K562 (cell line): ENCODE measurements at regions not wholly inside any gene's neighbourhood (a gene's known extent, or its start where the extent isn't known, plus 50 kb on each side); places are given as distances from the start of the nearest gene placed in this dataset.
A peak's percentile ranks its signal among the peaks of the same experiment; 100 is the strongest.

Source experiments
- ATAC-seq: fragments of 200-7000 bp; cut with Tn5 transposase; 3 replicates; pipeline ENCODE4 v1.9.1; 2020; ENCODE audit warnings: moderate library complexity
- BruUV-seq: library from RNA; stranded (reverse); fragments of 400-500 nt; replicated peaks from 2 replicates; lab custom pipeline; 2021; lab: Mats Ljungman, UMichigan
- CTCF ChIA-PET: fragments of 300-600 bp; formaldehyde crosslinking; extraction: SDS; loops from one replicate; lab custom pipeline; 2021; ENCODE audit warnings: low intra/inter-chr PET ratio; lab: Yijun Ruan, JAX
- POLR2A ChIA-PET: fragments of 300-600, 350-650 bp; sonication (Branson Sonifier 250); formaldehyde crosslinking; extraction: SDS; loops from one replicate; lab custom pipeline; 2021; ENCODE audit warnings: antibody characterized with exemption, inconsistent platforms; lab: Yijun Ruan, JAX
- DNase-seq, 4 experiments: peaks; one replicate each; pipeline versions ENCODE4 v3.0.0 to v3.0.0-alpha.2; 2011 to 2018; ENCODE audit warnings: low spot score in 3 of 4, mixed read lengths in 3 of 4; ENCODE audit errors: extremely low read depth in 1 of 4
- FAIRE-seq: peaks from 2 replicates; lab custom pipeline; 2011; peaks lifted over from hg19 to GRCh38; lab: Jason Lieb, UNC
- H2AFZ ChIP-seq: 2 replicates; pipeline ENCODE4 v1.6.0; 2011; ENCODE audit warnings: low read depth, low read length, control low read depth, inconsistent platforms
- H3K27ac ChIP-seq: fragments of 200-600 bp; 3 replicates; pipeline ENCODE4 v1.8.0; 2011; ENCODE audit warnings: low read depth, mild to moderate bottlenecking, control low read depth, inconsistent platforms, low read length, moderate library complexity, mixed read lengths; ENCODE audit errors: extremely low read depth
- H3K27me3 ChIP-seq, 2 experiments: fragments of 300-600 bp in 1 of 2; 2 replicates in 1 of 2; 3 replicates in 1 of 2; pipeline versions ENCODE4 v1.6.0 to v1.8.0; 2011; ENCODE audit warnings: inconsistent platforms in 2 of 2, low read length in 2 of 2, mild to moderate bottlenecking in 1 of 2, mixed read lengths in 1 of 2, moderate library complexity in 1 of 2; ENCODE audit not compliant: control insufficient read depth in 2 of 2, insufficient read depth in 2 of 2
- H3K36me3 ChIP-seq: fragments of 300-600 bp; 3 replicates; pipeline ENCODE4 v1.8.0; 2011; ENCODE audit warnings: mild to moderate bottlenecking, low read length, inconsistent platforms; ENCODE audit not compliant: control insufficient read depth, insufficient read depth
- H3K4me1 ChIP-seq, 2 experiments: fragments of 200-600 bp in 1 of 2; replicated peaks in 1 of 2; 2 replicates in 1 of 2; 3 replicates in 1 of 2; pipeline versions ENCODE4 v1.5.1 to v1.8.0; 2011; ENCODE audit warnings: inconsistent platforms in 2 of 2, low read length in 2 of 2, mild to moderate bottlenecking in 1 of 2, mixed read lengths in 1 of 2, moderate library complexity in 1 of 2; ENCODE audit not compliant: control insufficient read depth in 2 of 2, insufficient read depth in 2 of 2
- H3K4me2 ChIP-seq: 2 replicates; pipeline ENCODE4 v1.6.1; 2011; ENCODE audit warnings: low read length, control low read depth, inconsistent platforms, mixed read lengths; ENCODE audit not compliant: insufficient read depth
- H3K4me3 ChIP-seq: fragments of 200-600 bp; sonication (generic), shearing (Covaris generic); 2 replicates; pipeline ENCODE4 v1.5.1; 2016; ENCODE audit warnings: control low read depth, inconsistent platforms
- H3K79me2 ChIP-seq: fragments of 200-600 bp; 3 replicates; pipeline ENCODE4 v1.8.0; 2011; ENCODE audit warnings: low read length, inconsistent platforms; ENCODE audit not compliant: control insufficient read depth, insufficient read depth
- H3K9ac ChIP-seq, 2 experiments: 2 replicates each; pipeline versions ENCODE4 v1.6.0 to v1.6.1; 2011; ENCODE audit warnings: low read depth in 2 of 2, low read length in 2 of 2, control low read depth in 1 of 2, inconsistent platforms in 1 of 2, mild to moderate bottlenecking in 1 of 2, mixed read lengths in 1 of 2; ENCODE audit not compliant: insufficient read depth in 1 of 2
- H3K9me1 ChIP-seq: one replicate; pipeline ENCODE4 v1.6.0; 2011; ENCODE audit warnings: inconsistent platforms, mild to moderate bottlenecking, low read length, moderate library complexity; ENCODE audit not compliant: control insufficient read depth, insufficient read depth
- H3K9me3 ChIP-seq: replicated peaks from 2 replicates; pipeline ENCODE4 v1.5.1; 2011; ENCODE audit warnings: low read depth, low read length, inconsistent platforms; ENCODE audit not compliant: control insufficient read depth, insufficient read depth
- H4K20me1 ChIP-seq: replicated peaks from 2 replicates; pipeline ENCODE4 v1.6.1; 2011; ENCODE audit warnings: low read length, inconsistent platforms, mixed read lengths; ENCODE audit not compliant: control insufficient read depth, insufficient read depth
- FOSL1 ChIP-seq: fragments of 200-800 bp; sonication (Bioruptor generic); conservative IDR thresholded peaks from 2 replicates; pipeline ENCODE4 v1.6.1; 2016; ENCODE audit warnings: missing genetic modification characterization, missing compliant biosample characterization
- ZC3H4 ChIP-seq: sonication (generic); formaldehyde crosslinking; IDR thresholded peaks from 2 replicates; pipeline ENCODE4 v1.9.0; 2021; ENCODE audit warnings: missing genetic modification reagents, borderline replicate concordance
- ZNF316 ChIP-seq: fragments of 450-650 bp; IDR thresholded peaks from 2 replicates; pipeline ENCODE4 v1.6.1; 2016
- WGBS: fragments of 100-300 bp; shearing (Covaris generic); methylation state at CpG from one replicate; pipeline ENCODE4 v1.1.6; 2016; ENCODE audit warnings: low coverage, mixed read lengths; ENCODE audit not compliant: insufficient coverage; ENCODE audit errors: missing lambda C conversion rate; 5-methylcytosine and 5-hydroxymethylcytosine counted together
- in situ Hi-C: fragments of 300-500 bp; cut with MboI; formaldehyde crosslinking; loops from 4 replicates; pipeline ENCODE4 v1.15.0; 2018; ENCODE audit warnings: inconsistent platforms, mixed read lengths
- intact Hi-C: fragments of 100-400 bp; cut with micrococcal nuclease; formaldehyde crosslinking; loops from 2 replicates; pipeline ENCODE4 v1.14.2; 2022
- TF ChIP-seq, protein P1 (sequence below): fragments of 450-650 bp; formaldehyde crosslinking; IDR thresholded peaks from 2 replicates; pipeline ENCODE4 v1.4.0; 2020; ENCODE audit warnings: mild to moderate bottlenecking
- TF ChIP-seq, protein P2 (sequence below): IDR thresholded peaks from 2 replicates; pipeline ENCODE4 v1.6.1; 2011; ENCODE audit warnings: borderline replicate concordance, low read depth, mild to moderate bottlenecking, moderate library complexity, low read length; ENCODE audit not compliant: insufficient read depth, poor library complexity, severe bottlenecking

- Histone ChIP-seq H3K4me1 (no peaks in the 10 kb centered on the region), H3K9ac (no peak overlapping the region), H3K4me3 (no peak overlapping the region), H2AFZ (no peak overlapping the region), H3K79me2 (no peaks in the 10 kb centered on the region), H3K4me2 (no peak overlapping the region), H3K27ac (no peak overlapping the region), H3K9me1 (no peaks in the 10 kb centered on the region), H4K20me1 (no peaks in the 10 kb centered on the region), H3K9me3 (no peaks in the 10 kb centered on the region), H3K36me3 (no peaks in the 10 kb centered on the region)
- CTCF ChIA-PET, result no interaction called here
- FAIRE-seq (no peak), DNase-seq (no peak), ATAC-seq (no peak)
- intact Hi-C loops, result no loop called here
- BruUV-seq, result no TSS peak
- in situ Hi-C loops, result no loop called here
- 1% methylated on average over 10 of the region's 10 CpGs for WGBS
- TF ChIP-seq ZNF316, result peak; percentile 25; the same call in 1 of the 2 replicates
- no peak for TF ChIP-seq FOSL1 (tag)
- TF ChIP-seq, protein P1, sequence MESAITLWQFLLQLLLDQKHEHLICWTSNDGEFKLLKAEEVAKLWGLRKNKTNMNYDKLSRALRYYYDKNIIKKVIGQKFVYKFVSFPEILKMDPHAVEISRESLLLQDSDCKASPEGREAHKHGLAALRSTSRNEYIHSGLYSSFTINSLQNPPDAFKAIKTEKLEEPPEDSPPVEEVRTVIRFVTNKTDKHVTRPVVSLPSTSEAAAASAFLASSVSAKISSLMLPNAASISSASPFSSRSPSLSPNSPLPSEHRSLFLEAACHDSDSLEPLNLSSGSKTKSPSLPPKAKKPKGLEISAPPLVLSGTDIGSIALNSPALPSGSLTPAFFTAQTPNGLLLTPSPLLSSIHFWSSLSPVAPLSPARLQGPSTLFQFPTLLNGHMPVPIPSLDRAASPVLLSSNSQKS (CRISPR knock-in tag), result no peak
- TF ChIP-seq, all 486 proteins: peak for 1
- POLR2A ChIA-PET, result no interaction called here
- H3K27me3 ChIP-seq, result no peaks in the 10 kb centered on the region
Measured at GRCh38 chr5:111673891-111674626, 82.9 kb downstream of the NREP start.

- Histone ChIP-seq H3K4me3 (no peak overlapping the region), H3K9me3 (no peaks in the 10 kb centered on the region), H3K9me1 (no peaks in the 10 kb centered on the region), H3K36me3 (no peaks in the 10 kb centered on the region), H3K9ac (no peak overlapping the region), H4K20me1 (no peaks in the 10 kb centered on the region), H3K4me1 (no peaks in the 10 kb centered on the region), H3K79me2 (no peaks in the 10 kb centered on the region), H3K27ac (no peak overlapping the region), H3K4me2 (no peak overlapping the region), H3K27me3 (no peaks in the 10 kb centered on the region), H2AFZ (no peak overlapping the region)
- in situ Hi-C loops (no loop called here), intact Hi-C loops (no loop called here)
- 0% methylated on average over 2 of the region's 2 CpGs for WGBS
- no peak for ATAC-seq
- no peak for FAIRE-seq
- TF ChIP-seq ZC3H4 (CRISPR knock-in tag), result no peak
- TF ChIP-seq, protein P2, sequence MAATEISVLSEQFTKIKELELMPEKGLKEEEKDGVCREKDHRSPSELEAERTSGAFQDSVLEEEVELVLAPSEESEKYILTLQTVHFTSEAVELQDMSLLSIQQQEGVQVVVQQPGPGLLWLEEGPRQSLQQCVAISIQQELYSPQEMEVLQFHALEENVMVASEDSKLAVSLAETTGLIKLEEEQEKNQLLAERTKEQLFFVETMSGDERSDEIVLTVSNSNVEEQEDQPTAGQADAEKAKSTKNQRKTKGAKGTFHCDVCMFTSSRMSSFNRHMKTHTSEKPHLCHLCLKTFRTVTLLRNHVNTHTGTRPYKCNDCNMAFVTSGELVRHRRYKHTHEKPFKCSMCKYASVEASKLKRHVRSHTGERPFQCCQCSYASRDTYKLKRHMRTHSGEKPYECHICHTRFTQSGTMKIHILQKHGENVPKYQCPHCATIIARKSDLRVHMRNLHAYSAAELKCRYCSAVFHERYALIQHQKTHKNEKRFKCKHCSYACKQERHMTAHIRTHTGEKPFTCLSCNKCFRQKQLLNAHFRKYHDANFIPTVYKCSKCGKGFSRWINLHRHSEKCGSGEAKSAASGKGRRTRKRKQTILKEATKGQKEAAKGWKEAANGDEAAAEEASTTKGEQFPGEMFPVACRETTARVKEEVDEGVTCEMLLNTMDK, result no peak
- CTCF ChIA-PET, result no interaction called here
- BruUV-seq, result no TSS peak
- DNase-seq, result no peak
- POLR2A ChIA-PET, result no interaction called here
Measured at GRCh38 chr5:111672099-111672498, 84.9 kb downstream of the NREP start.
